K562 (cell line): ENCODE measurements at regions not wholly inside any gene's neighbourhood (a gene's known extent, or its start where the extent isn't known, plus 50 kb on each side); places are given as distances from the start of the nearest gene placed in this dataset.

Experiments
- ARID1B ChIP-seq: fragments of 450-650 bp; IDR thresholded peaks from 2 replicates; pipeline ENCODE4 v1.6.1; 2016; ENCODE audit warnings: antibody characterized with exemption, mild to moderate bottlenecking, inconsistent platforms
- FOXK1 ChIP-seq: sonication (generic); formaldehyde crosslinking; IDR thresholded peaks from 2 replicates; pipeline ENCODE4 v1.8.0; 2022; ENCODE audit warnings: missing genetic modification reagents, mild to moderate bottlenecking, borderline replicate concordance
- GTF2A2 ChIP-seq: IDR thresholded peaks from 2 replicates; pipeline ENCODE4 v1.6.1; 2016; ENCODE audit warnings: mild to moderate bottlenecking, missing genetic modification characterization, missing compliant biosample characterization
- GTF2F1 ChIP-seq: IDR thresholded peaks from 2 replicates; pipeline ENCODE4 v1.6.1; 2011; ENCODE audit warnings: low read depth, low read length, improper control_type of control experiment
- HNRNPUL1 ChIP-seq: fragments of 200-400 bp; formaldehyde crosslinking; IDR thresholded peaks from 2 replicates; pipeline ENCODE4 v1.6.1; 2017; ENCODE audit warnings: low read length
- KAT8 ChIP-seq: fragments of 450-650 bp; IDR thresholded peaks from 2 replicates; pipeline ENCODE4 v1.6.1; 2016; ENCODE audit warnings: low read depth, mild to moderate bottlenecking
- LEF1 ChIP-seq: fragments of 450-650 bp; IDR thresholded peaks from 2 replicates; pipeline ENCODE4 v1.6.1; 2016; ENCODE audit warnings: mild to moderate bottlenecking
- NR4A1 ChIP-seq, 2 experiments: fragments of 250-450 bp in 1 of 2; fragments of 450-650 bp in 1 of 2; sonication (Bioruptor Pico) in 1 of 2; IDR thresholded peaks; 2 replicates each; pipeline versions ENCODE4 v1.4.0 to v1.6.1; 2016 to 2020; ENCODE audit warnings: mild to moderate bottlenecking in 2 of 2, missing compliant biosample characterization in 1 of 2, missing genetic modification characterization in 1 of 2, moderate library complexity in 1 of 2
- SMAD2 ChIP-seq: fragments of 150-350 bp; IDR thresholded peaks from 2 replicates; pipeline ENCODE4 v1.6.1; 2014; ENCODE audit warnings: low read depth, mild to moderate bottlenecking, low read length
- SUPT5H ChIP-seq: fragments of 450-650 bp; IDR thresholded peaks from 2 replicates; pipeline ENCODE4 v1.6.1; 2016
- TAL1 ChIP-seq: fragments of 450-650 bp; IDR thresholded peaks from 2 replicates; pipeline ENCODE4 v1.6.1; 2016; ENCODE audit warnings: mild to moderate bottlenecking
- ZNF12 ChIP-seq: sonication (generic); formaldehyde crosslinking; IDR thresholded peaks from 2 replicates; pipeline ENCODE4 v1.4.0; 2020; ENCODE audit warnings: mild to moderate bottlenecking, missing genetic modification reagents
- TF ChIP-seq, protein P1 (sequence below): fragments of 450-650 bp; formaldehyde crosslinking; IDR thresholded peaks from 2 replicates; pipeline ENCODE4 v1.4.0; 2020; ENCODE audit warnings: mild to moderate bottlenecking
- TF ChIP-seq, protein P2 (sequence below), 2 experiments: fragments of 150-350 bp in 1 of 2; IDR thresholded peaks; 2 replicates each; pipeline ENCODE4 v1.6.1; 2012 to 2016; ENCODE audit warnings: low read depth in 2 of 2, low read length in 2 of 2, mild to moderate bottlenecking in 1 of 2, moderate library complexity in 1 of 2
- TF ChIP-seq, protein P3 (sequence below): IDR thresholded peaks from 2 replicates; pipeline ENCODE4 v1.6.1; 2016; ENCODE audit warnings: missing genetic modification characterization, missing compliant biosample characterization
- TF ChIP-seq, protein P4 (sequence below): fragments of 450-650 bp; IDR thresholded peaks from 2 replicates; pipeline ENCODE4 v1.6.1; 2016; ENCODE audit warnings: mild to moderate bottlenecking
- TF ChIP-seq, protein P5 (sequence below): fragments of 450-650 bp; IDR thresholded peaks from 2 replicates; pipeline ENCODE4 v1.6.1; 2017; ENCODE audit warnings: antibody characterized with exemption, mild to moderate bottlenecking

DNA sequence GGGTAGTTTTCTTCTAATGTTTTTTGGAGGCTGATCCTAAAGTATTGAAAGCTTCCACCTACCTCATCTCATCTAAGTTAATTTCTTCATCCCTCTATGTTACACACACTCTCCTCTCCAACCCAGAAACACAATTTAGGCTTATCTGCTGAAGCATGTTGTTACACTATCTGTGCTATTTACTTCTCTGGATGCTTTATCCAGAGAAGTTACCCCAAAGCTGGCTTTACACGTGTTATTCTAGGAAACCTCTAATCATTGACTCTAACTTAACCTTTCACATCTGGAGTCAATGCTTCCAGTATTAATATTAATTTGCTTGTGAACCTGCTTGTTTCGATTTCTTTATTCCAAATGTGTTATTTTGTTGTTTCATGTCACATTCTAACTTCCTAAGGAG lies 87.3 kb upstream of the NMU start (continued):
- TF ChIP-seq TAL1 = peak; percentile 55
- TF ChIP-seq LEF1 = no peak
- TF ChIP-seq, protein P1, sequence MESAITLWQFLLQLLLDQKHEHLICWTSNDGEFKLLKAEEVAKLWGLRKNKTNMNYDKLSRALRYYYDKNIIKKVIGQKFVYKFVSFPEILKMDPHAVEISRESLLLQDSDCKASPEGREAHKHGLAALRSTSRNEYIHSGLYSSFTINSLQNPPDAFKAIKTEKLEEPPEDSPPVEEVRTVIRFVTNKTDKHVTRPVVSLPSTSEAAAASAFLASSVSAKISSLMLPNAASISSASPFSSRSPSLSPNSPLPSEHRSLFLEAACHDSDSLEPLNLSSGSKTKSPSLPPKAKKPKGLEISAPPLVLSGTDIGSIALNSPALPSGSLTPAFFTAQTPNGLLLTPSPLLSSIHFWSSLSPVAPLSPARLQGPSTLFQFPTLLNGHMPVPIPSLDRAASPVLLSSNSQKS (CRISPR knock-in tag) = no peak
- no peak for TF ChIP-seq GTF2A2
- no peak for TF ChIP-seq SUPT5H
- TF ChIP-seq, protein P2, sequence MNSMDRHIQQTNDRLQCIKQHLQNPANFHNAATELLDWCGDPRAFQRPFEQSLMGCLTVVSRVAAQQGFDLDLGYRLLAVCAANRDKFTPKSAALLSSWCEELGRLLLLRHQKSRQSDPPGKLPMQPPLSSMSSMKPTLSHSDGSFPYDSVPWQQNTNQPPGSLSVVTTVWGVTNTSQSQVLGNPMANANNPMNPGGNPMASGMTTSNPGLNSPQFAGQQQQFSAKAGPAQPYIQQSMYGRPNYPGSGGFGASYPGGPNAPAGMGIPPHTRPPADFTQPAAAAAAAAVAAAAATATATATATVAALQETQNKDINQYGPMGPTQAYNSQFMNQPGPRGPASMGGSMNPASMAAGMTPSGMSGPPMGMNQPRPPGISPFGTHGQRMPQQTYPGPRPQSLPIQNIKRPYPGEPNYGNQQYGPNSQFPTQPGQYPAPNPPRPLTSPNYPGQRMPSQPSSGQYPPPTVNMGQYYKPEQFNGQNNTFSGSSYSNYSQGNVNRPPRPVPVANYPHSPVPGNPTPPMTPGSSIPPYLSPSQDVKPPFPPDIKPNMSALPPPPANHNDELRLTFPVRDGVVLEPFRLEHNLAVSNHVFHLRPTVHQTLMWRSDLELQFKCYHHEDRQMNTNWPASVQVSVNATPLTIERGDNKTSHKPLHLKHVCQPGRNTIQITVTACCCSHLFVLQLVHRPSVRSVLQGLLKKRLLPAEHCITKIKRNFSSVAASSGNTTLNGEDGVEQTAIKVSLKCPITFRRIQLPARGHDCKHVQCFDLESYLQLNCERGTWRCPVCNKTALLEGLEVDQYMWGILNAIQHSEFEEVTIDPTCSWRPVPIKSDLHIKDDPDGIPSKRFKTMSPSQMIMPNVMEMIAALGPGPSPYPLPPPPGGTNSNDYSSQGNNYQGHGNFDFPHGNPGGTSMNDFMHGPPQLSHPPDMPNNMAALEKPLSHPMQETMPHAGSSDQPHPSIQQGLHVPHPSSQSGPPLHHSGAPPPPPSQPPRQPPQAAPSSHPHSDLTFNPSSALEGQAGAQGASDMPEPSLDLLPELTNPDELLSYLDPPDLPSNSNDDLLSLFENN (IDR thresholded peaks at IDR 0.05; ENCODE audit: low read depth in 2 of 2, low read length in 2 of 2) = no peak
- TF ChIP-seq ARID1B = peak; percentile 75
- no peak for TF ChIP-seq NR4A1 (CRISPR knock-in tag; IDR thresholded peaks at IDR 0.05)
- TF ChIP-seq NR4A1 (tag; IDR thresholded peaks at IDR 0.05) = no peak
- no peak for TF ChIP-seq SMAD2
- TF ChIP-seq, protein P3, sequence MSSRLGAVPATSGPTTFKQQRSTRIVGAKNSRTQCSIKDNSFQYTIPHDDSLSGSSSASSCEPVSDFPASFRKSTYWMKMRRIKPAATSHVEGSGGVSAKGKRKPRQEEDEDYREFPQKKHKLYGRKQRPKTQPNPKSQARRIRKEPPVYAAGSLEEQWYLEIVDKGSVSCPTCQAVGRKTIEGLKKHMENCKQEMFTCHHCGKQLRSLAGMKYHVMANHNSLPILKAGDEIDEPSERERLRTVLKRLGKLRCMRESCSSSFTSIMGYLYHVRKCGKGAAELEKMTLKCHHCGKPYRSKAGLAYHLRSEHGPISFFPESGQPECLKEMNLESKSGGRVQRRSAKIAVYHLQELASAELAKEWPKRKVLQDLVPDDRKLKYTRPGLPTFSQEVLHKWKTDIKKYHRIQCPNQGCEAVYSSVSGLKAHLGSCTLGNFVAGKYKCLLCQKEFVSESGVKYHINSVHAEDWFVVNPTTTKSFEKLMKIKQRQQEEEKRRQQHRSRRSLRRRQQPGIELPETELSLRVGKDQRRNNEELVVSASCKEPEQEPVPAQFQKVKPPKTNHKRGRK (tag) = no peak
- no peak for TF ChIP-seq ZNF12
- TF ChIP-seq HNRNPUL1 = no peak
- TF ChIP-seq, protein P4, sequence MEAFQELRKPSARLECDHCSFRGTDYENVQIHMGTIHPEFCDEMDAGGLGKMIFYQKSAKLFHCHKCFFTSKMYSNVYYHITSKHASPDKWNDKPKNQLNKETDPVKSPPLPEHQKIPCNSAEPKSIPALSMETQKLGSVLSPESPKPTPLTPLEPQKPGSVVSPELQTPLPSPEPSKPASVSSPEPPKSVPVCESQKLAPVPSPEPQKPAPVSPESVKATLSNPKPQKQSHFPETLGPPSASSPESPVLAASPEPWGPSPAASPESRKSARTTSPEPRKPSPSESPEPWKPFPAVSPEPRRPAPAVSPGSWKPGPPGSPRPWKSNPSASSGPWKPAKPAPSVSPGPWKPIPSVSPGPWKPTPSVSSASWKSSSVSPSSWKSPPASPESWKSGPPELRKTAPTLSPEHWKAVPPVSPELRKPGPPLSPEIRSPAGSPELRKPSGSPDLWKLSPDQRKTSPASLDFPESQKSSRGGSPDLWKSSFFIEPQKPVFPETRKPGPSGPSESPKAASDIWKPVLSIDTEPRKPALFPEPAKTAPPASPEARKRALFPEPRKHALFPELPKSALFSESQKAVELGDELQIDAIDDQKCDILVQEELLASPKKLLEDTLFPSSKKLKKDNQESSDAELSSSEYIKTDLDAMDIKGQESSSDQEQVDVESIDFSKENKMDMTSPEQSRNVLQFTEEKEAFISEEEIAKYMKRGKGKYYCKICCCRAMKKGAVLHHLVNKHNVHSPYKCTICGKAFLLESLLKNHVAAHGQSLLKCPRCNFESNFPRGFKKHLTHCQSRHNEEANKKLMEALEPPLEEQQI = peak; percentile 27; the same call in 1 of the 2 replicates
- TF ChIP-seq GTF2F1 = no peak
- no peak for TF ChIP-seq KAT8
- TF ChIP-seq FOXK1 (CRISPR knock-in tag) = no peak
- TF ChIP-seq, protein P5, sequence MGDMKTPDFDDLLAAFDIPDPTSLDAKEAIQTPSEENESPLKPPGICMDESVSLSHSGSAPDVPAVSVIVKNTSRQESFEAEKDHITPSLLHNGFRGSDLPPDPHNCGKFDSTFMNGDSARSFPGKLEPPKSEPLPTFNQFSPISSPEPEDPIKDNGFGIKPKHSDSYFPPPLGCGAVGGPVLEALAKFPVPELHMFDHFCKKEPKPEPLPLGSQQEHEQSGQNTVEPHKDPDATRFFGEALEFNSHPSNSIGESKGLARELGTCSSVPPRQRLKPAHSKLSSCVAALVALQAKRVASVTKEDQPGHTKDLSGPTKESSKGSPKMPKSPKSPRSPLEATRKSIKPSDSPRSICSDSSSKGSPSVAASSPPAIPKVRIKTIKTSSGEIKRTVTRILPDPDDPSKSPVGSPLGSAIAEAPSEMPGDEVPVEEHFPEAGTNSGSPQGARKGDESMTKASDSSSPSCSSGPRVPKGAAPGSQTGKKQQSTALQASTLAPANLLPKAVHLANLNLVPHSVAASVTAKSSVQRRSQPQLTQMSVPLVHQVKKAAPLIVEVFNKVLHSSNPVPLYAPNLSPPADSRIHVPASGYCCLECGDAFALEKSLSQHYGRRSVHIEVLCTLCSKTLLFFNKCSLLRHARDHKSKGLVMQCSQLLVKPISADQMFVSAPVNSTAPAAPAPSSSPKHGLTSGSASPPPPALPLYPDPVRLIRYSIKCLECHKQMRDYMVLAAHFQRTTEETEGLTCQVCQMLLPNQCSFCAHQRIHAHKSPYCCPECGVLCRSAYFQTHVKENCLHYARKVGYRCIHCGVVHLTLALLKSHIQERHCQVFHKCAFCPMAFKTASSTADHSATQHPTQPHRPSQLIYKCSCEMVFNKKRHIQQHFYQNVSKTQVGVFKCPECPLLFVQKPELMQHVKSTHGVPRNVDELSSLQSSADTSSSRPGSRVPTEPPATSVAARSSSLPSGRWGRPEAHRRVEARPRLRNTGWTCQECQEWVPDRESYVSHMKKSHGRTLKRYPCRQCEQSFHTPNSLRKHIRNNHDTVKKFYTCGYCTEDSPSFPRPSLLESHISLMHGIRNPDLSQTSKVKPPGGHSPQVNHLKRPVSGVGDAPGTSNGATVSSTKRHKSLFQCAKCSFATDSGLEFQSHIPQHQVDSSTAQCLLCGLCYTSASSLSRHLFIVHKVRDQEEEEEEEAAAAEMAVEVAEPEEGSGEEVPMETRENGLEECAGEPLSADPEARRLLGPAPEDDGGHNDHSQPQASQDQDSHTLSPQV = peak; percentile 26; the same call in 1 of the 2 replicates
